SK-N-SH (cell line): ENCODE measurements at regions not wholly inside any gene's neighbourhood (a gene's known extent, or its start where the extent isn't known, plus 50 kb on each side); places are given as distances from the start of the nearest gene placed in this dataset.

Experiments
- SIN3A ChIP-seq: IDR thresholded peaks from 2 replicates; pipeline ENCODE4 v1.6.1; 2012; ENCODE audit warnings: low read depth, mild to moderate bottlenecking, low read length, moderate library complexity, borderline replicate concordance
- SMC3 ChIP-seq: IDR thresholded peaks from 2 replicates; pipeline ENCODE4 v1.6.1; 2012; ENCODE audit warnings: low read depth, low read length, improper control_type of control experiment
- TAF1 ChIP-seq: IDR thresholded peaks from 2 replicates; pipeline ENCODE4 v1.6.1; 2012; ENCODE audit warnings: low read depth, mild to moderate bottlenecking, low read length, moderate library complexity, borderline replicate concordance
- TCF12 ChIP-seq: IDR thresholded peaks from 2 replicates; pipeline ENCODE4 v1.4.0; 2012
- YY1 ChIP-seq: IDR thresholded peaks from 2 replicates; pipeline ENCODE4 v1.4.0; 2012; ENCODE audit warnings: low read depth, mild to moderate bottlenecking
- TF ChIP-seq, protein P1 (sequence below): fragments of 200-600 bp; sonication (generic); IDR thresholded peaks from 2 replicates; pipeline ENCODE4 v1.6.1; 2017; ENCODE audit warnings: antibody characterized with exemption, mild to moderate bottlenecking, moderate library complexity

DNA sequence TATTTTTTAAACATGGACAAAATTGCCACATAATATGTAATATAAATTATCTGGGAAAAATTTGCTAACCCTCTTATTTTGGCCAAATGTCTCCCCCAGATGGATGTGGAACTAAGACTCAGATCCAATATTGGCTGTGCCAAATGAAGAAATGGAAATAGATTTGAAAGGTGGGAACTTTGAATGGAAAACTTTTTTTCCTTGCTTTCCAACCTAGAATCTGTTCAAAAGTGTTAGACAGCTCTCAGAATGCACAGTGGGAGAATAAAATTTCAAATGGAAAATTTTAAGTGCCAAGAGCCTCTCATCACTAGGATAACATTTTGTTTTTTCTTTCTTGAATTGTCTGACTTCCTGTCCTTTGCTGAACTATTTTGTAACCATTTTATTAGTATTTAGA, 142.6 kb upstream of the GAS1 start:
- TF ChIP-seq SIN3A (no peak), TCF12 (no peak), YY1 (no peak), SMC3 (no peak), TAF1 (no peak)
- TF ChIP-seq, protein P1, sequence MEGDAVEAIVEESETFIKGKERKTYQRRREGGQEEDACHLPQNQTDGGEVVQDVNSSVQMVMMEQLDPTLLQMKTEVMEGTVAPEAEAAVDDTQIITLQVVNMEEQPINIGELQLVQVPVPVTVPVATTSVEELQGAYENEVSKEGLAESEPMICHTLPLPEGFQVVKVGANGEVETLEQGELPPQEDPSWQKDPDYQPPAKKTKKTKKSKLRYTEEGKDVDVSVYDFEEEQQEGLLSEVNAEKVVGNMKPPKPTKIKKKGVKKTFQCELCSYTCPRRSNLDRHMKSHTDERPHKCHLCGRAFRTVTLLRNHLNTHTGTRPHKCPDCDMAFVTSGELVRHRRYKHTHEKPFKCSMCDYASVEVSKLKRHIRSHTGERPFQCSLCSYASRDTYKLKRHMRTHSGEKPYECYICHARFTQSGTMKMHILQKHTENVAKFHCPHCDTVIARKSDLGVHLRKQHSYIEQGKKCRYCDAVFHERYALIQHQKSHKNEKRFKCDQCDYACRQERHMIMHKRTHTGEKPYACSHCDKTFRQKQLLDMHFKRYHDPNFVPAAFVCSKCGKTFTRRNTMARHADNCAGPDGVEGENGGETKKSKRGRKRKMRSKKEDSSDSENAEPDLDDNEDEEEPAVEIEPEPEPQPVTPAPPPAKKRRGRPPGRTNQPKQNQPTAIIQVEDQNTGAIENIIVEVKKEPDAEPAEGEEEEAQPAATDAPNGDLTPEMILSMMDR, result no peak
